Breast epithelium (tissue), 3 donors: ENCODE measurements at regions not wholly inside any gene's neighbourhood (a gene's known extent, or its start where the extent isn't known, plus 50 kb on each side); places are given as distances from the start of the nearest gene placed in this dataset.
A peak's percentile ranks its signal among the peaks of the same experiment; 100 is the strongest.

ENCODE experiments used
- CTCF ChIP-seq, 3 donors: fragments of 450-650 bp; IDR thresholded peaks; one replicate each; pipeline ENCODE4 v1.5.1; 2016 to 2017; ENCODE audit warnings: antibody characterized with exemption in 3 of 3, mild to moderate bottlenecking in 3 of 3, moderate library complexity in 3 of 3
- POLR2A ChIP-seq: fragments of 450-650 bp; IDR thresholded peaks from one replicate; pipeline ENCODE4 v1.6.1; 2016; ENCODE audit warnings: antibody characterized with exemption, mild to moderate bottlenecking, moderate library complexity
- POLR2AphosphoS5 ChIP-seq, 3 donors: sonication (generic); formaldehyde crosslinking; IDR thresholded peaks; one replicate each; pipeline ENCODE4 v1.6.1; 2017; ENCODE audit warnings: antibody characterized with exemption in 3 of 3

- peak in 2 of 3 donors; percentile 9 to 22 for TF ChIP-seq CTCF (IDR thresholded peaks at IDR 0.05)
- no peak for TF ChIP-seq POLR2A
- no peak for TF ChIP-seq POLR2AphosphoS5 (IDR thresholded peaks at IDR 0.05)
Measured at GRCh38 chr13:65656740-65657329, 1573.3 kb downstream of the PCDH9 start.
